SK-N-SH treated with all-trans-retinoic acid at 6 μM for 48 hours (cell line): ENCODE measurements at regions not wholly inside any gene's neighbourhood (a gene's known extent, or its start where the extent isn't known, plus 50 kb on each side); places are given as distances from the start of the nearest gene placed in this dataset.

Experiments used
- PATZ1 ChIP-seq: fragments of 250-450 bp; sonication (Bioruptor Pico); IDR thresholded peaks from 2 replicates; pipeline ENCODE4 v1.8.0; 2020; ENCODE audit warnings: mild to moderate bottlenecking, moderate library complexity, borderline replicate concordance
- RARB ChIP-seq: fragments of 250-450 bp; sonication (Bioruptor Pico); IDR thresholded peaks from 2 replicates; pipeline ENCODE4 v1.8.0; 2021; ENCODE audit warnings: mild to moderate bottlenecking, moderate library complexity
- TF ChIP-seq, protein P1 (sequence below): fragments of 250-450 bp; sonication (Bioruptor Pico); IDR thresholded peaks from 2 replicates; pipeline ENCODE4 v1.8.0; 2021; ENCODE audit warnings: low read depth, mild to moderate bottlenecking, moderate library complexity, borderline replicate concordance

GRCh38 chr9:96020792-96021550 lies 145.5 kb downstream of the ERCC6L2 start:
- TF ChIP-seq RARB (CRISPR knock-in tag) = no peak
- no peak for TF ChIP-seq PATZ1 (CRISPR knock-in tag)
- TF ChIP-seq, protein P1, sequence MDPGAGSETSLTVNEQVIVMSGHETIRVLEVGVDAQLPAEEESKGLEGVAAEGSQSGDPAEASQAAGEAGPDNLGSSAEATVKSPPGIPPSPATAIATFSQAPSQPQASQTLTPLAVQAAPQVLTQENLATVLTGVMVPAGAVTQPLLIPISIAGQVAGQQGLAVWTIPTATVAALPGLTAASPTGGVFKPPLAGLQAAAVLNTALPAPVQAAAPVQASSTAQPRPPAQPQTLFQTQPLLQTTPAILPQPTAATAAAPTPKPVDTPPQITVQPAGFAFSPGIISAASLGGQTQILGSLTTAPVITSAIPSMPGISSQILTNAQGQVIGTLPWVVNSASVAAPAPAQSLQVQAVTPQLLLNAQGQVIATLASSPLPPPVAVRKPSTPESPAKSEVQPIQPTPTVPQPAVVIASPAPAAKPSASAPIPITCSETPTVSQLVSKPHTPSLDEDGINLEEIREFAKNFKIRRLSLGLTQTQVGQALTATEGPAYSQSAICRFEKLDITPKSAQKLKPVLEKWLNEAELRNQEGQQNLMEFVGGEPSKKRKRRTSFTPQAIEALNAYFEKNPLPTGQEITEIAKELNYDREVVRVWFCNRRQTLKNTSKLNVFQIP = no peak
